ENCODE measurements at regions not wholly inside any gene's neighbourhood (a gene's known extent, or its start where the extent isn't known, plus 50 kb on each side); places are given as distances from the start of the nearest gene placed in this dataset.

DNA sequence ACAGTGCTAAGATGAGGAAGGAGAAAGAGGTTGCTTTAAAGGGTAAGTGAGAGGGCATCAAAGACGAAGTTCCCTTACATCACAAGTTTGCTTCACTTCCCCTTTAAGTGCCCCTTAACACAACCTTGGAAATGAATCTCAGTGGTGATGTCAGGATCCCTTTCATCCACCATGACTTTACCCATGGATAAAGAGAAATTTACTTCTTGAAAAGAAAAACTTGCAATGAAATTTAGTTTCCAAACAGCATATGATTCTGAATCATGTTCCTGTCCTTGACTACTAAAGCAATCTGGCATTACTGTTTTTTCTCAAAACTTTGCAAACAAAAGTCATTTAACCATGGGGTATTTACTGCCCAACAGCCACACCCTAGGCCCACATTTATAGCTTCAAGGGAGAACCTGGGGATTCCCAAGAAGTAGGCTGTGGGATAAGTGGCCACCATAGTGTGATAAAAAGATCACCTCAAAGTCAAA, 135.9 kb downstream of the ITGB8 start:
- no peak for DNase-seq (ENCODE audit: extremely low spot score)
- no peak for TF ChIP-seq CTCF (IDR thresholded peaks at IDR 0.05; ENCODE audit: control extremely low read depth, extremely low read depth, low read depth, missing control alignments)
- ChIA-PET CTCF (no interaction called here), POLR2A (no interaction called here)

DNA sequence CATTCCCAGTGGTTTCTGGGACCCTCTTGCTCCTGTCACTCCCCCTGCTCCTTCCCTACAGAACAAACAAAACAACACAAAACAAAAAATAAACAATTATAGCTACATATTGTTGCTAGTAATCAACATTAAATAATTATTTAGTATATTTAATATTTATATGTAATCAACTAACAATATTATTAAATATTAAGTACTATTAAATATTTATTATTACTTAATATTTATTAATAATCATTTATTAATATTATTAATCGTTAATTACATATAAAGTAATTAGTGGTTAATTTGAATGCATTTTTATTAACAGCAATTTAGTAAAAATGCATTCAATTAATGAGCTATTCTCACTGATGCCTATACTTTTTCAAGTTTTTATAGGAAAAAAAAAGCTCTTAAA, 139.4 kb downstream of the ITGB8 start:
- POLR2A ChIA-PET = no interaction called here
- CTCF ChIA-PET = interaction anchor here (0.6 to 1.5 kb wide), 4 partner anchors 9 to 48 kb away, joined by 3 to 6 read pairs (median 4); no protein-coding TSS in a partner anchor

DNA sequence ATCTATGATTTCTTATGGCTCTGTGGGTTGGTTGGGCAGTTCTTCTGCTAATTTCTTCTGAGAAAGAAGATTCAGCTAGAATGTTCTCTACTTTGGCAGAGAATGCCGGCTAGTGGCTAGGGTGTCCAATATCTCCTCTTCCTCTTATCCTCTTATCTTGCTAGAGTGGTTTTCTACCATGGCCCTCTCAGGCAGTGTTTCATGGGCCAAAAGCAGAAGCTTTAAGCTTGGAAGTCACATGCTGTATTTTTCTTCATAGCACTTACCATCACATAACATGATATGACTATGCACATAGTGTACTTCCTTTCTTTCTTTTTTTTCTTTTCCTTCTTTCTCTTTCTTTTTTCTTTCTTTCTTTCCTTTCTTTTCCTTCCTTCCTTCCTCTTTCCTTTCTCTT, 140.0 kb downstream of the ITGB8 start:
- DNase-seq (ENCODE audit: extremely low spot score) = no peak
- ChIA-PET POLR2A (no interaction called here), CTCF (interaction anchor here (0.6 to 1.5 kb wide), 3 partner anchors 14 to 48 kb away, joined by 3 to 5 read pairs (median 4); no protein-coding TSS in a partner anchor)
- TF ChIP-seq CTCF (IDR thresholded peaks at IDR 0.05; ENCODE audit: control extremely low read depth, extremely low read depth, low read depth, missing control alignments) = no peak

More for the DNA sequence above, 139.4 kb downstream of the ITGB8 start:
- TF ChIP-seq CTCF (IDR thresholded peaks at IDR 0.05; ENCODE audit: control extremely low read depth, extremely low read depth, low read depth, missing control alignments) = no peak
- DNase-seq (ENCODE audit: extremely low spot score) = no peak

DNA sequence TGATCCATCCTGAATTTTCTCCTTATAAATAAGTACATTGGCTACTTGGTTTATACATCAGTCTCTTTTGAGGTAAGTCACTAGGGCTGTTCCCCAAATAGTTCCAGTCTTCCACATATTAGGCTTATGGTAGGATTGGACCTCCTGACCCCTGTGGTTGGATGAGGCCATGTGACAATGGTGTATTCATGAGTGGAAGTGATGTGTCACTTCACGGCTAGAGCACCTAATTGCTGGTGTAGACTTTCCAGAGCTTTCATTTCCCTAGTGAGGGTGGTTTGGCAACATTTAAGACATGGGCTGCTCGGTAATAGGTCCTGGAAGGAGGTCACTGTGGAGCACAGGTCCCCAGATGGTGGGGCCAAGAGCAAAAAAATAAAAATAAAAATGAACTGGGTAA, 141.2 kb upstream of the ABCB5 start:
- POLR2A ChIA-PET = interaction anchor here (0.6 kb wide), 1 partner anchor 1581 kb away, joined by 9 read pairs; no protein-coding TSS in a partner anchor
- DNase-seq (ENCODE audit: extremely low spot score) = no peak
- no peak for TF ChIP-seq CTCF (IDR thresholded peaks at IDR 0.05; ENCODE audit: control extremely low read depth, extremely low read depth, low read depth, missing control alignments)
- CTCF ChIA-PET = no interaction called here

DNA sequence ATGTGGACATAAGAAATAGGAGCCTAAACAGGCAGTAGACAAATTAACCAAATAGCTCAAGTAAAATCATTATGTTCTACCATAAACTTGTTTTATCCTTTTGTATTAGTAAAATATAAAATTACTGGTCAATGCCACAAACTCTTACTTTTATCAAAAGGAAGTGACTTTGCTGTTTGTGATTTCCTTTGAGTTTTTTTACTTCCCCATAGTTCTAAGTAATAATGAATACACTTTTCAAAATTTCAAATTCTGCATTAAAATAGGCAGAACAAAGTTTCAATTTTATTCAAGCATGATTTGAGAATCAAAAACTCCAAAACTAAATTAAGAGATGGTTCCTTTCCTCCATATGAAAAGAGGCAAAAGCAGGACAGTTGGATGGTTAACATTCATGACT, 139.7 kb upstream of the ABCB5 start:
- POLR2A ChIA-PET = no interaction called here
- TF ChIP-seq CTCF (IDR thresholded peaks at IDR 0.05; ENCODE audit: control extremely low read depth, extremely low read depth, low read depth, missing control alignments) = no peak
- CTCF ChIA-PET = no interaction called here
- no peak for DNase-seq (ENCODE audit: extremely low spot score)

DNA sequence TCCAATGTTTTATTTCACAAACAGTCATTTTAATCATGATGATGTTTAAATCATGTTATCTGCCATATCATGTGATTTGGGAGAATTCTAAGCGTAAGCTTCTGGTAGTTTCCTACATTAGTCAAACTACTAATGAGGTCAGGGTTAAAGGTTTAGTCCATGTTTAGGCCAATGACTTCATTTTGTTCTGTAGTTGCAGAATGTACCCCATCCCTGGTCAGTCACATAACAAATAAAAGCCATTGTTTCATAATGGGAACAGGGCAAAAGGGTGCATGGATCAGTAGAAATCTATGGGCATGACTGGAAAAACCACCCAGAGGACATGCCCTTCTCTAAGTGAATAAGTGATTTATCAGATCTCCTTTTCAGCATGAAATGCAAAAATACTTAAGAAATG, 138.4 kb upstream of the ABCB5 start:
- DNase-seq (ENCODE audit: extremely low spot score) = no peak
- POLR2A ChIA-PET = no interaction called here
- no peak for TF ChIP-seq CTCF (IDR thresholded peaks at IDR 0.05; ENCODE audit: control extremely low read depth, extremely low read depth, low read depth, missing control alignments)
- CTCF ChIA-PET = no interaction called here

DNA sequence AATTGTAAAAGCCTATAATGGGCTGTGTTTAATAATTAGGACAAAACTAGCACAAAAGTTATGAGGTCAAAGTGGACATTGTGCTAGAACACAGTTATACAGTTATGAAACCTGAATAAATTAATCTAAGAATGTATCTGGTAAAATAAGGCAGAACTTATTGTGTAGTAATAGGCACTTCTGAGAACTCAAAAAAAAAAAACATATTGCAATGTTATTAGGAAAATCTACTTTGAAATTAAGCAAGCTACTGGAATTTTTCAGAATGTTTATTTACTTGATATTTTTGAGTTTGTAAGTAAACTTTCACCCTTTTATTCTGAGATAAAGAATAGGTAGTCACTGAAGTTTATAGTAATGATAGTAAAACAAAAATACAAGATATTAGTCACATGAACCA, 135.8 kb upstream of the ABCB5 start:
- CTCF ChIA-PET = interaction anchor here (1.2 kb wide), 1 partner anchor 8 kb away, joined by 3 read pairs; no protein-coding TSS in a partner anchor
- DNase-seq (ENCODE audit: extremely low spot score) = no peak
- POLR2A ChIA-PET = no interaction called here
- no peak for TF ChIP-seq CTCF (IDR thresholded peaks at IDR 0.05; ENCODE audit: control extremely low read depth, extremely low read depth, low read depth, missing control alignments)

Data from GM10248 (cell line).